ENCODE measurements at regions not wholly inside any gene's neighbourhood (a gene's known extent, or its start where the extent isn't known, plus 50 kb on each side); places are given as distances from the start of the nearest gene placed in this dataset.

DNA sequence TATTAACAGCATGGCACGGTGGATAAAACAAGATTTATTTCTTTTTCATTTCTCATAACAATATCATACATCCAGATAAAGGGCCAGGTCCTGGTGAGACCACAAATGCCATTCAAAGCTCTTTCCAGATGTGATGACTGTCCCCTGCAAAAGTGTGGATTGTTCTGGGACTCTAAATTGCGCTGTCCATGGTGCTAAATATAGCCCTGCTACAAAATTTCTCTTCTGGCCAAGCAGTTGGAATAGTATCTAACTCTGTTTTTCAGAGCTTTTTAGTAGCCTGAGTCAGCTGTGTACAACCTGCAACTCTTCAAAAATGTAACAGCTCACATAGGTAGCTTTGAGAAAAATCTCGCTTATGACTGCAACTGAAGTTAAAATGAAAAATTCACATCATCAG, 115.8 kb downstream of the MANEA start (continued):
- TF ChIP-seq THAP8 (CRISPR knock-in tag; IDR thresholded peaks at IDR 0.05; ENCODE audit: borderline replicate concordance) (no peak), FIP1L1 (IDR thresholded peaks at IDR 0.05; ENCODE audit: borderline replicate concordance, insufficient read depth, low read depth, low read length) (no peak), NCOA2 (CRISPR knock-in tag; IDR thresholded peaks at IDR 0.05) (peak; percentile 28; the same call in 1 of the 2 replicates), ZNF549 (CRISPR knock-in tag; IDR thresholded peaks at IDR 0.05) (no peak), TSC22D2 (CRISPR knock-in tag; IDR thresholded peaks at IDR 0.05; ENCODE audit: borderline replicate concordance) (0 out of 2 replicates have a peak, but pooled peaks have one; percentile 67), POLR2A (IDR thresholded peaks at IDR 0.05; ENCODE audit: insufficient read depth in 1 of 2, low read depth in 2 of 2, low read length in 2 of 2) (no peak), RNF219 (CRISPR knock-in tag; IDR thresholded peaks at IDR 0.05) (no peak), MIER2 (CRISPR knock-in tag; IDR thresholded peaks at IDR 0.05) (peak; percentile 96), CSRNP2 (CRISPR knock-in tag; conservative IDR thresholded peaks at IDR 0.05; ENCODE audit: low read depth) (no peak), TBL1XR1 (IDR thresholded peaks at IDR 0.05; ENCODE audit: borderline replicate concordance, low read length, partially characterized antibody) (no peak), RBAK (CRISPR knock-in tag; IDR thresholded peaks at IDR 0.05) (no peak), TMF1 (CRISPR knock-in tag; IDR thresholded peaks at IDR 0.05; ENCODE audit: low read depth) (no peak), ZFP1 (CRISPR knock-in tag; IDR thresholded peaks at IDR 0.05) (no peak), ZNF589 (CRISPR knock-in tag; conservative IDR thresholded peaks at IDR 0.05) (no peak), ZNF496 (CRISPR knock-in tag; IDR thresholded peaks at IDR 0.05; ENCODE audit: insufficient replicate concordance) (no peak), NFE2L2 (IDR thresholded peaks at IDR 0.05; ENCODE audit: low read length) (no peak), CBX5 (CRISPR knock-in tag; IDR thresholded peaks at IDR 0.05; ENCODE audit: borderline replicate concordance) (no peak), TOE1 (CRISPR knock-in tag; IDR thresholded peaks at IDR 0.05) (no peak), ZNF569 (CRISPR knock-in tag; IDR thresholded peaks at IDR 0.05; ENCODE audit: borderline replicate concordance) (no peak), ZNF792 (CRISPR knock-in tag; IDR thresholded peaks at IDR 0.05) (0 out of 2 replicates have a peak, but pooled peaks have one; percentile 26), ATF7-NPFF (CRISPR knock-in tag; IDR thresholded peaks at IDR 0.05; ENCODE audit: low read depth) (no peak), NR1H2 (CRISPR knock-in tag; IDR thresholded peaks at IDR 0.05; ENCODE audit: borderline replicate concordance, low read depth) (no peak), GTF2F1 (IDR thresholded peaks at IDR 0.05; ENCODE audit: low read length) (no peak), ZFYVE20 (CRISPR knock-in tag; IDR thresholded peaks at IDR 0.05; ENCODE audit: borderline replicate concordance, low read depth) (no peak)
- TF ChIP-seq, protein P1, sequence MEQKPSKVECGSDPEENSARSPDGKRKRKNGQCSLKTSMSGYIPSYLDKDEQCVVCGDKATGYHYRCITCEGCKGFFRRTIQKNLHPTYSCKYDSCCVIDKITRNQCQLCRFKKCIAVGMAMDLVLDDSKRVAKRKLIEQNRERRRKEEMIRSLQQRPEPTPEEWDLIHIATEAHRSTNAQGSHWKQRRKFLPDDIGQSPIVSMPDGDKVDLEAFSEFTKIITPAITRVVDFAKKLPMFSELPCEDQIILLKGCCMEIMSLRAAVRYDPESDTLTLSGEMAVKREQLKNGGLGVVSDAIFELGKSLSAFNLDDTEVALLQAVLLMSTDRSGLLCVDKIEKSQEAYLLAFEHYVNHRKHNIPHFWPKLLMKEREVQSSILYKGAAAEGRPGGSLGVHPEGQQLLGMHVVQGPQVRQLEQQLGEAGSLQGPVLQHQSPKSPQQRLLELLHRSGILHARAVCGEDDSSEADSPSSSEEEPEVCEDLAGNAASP (CRISPR knock-in tag; IDR thresholded peaks at IDR 0.05; ENCODE audit: borderline replicate concordance): 0 out of 2 replicates have a peak, but pooled peaks have one; percentile 23
- TF ChIP-seq, protein P2, sequence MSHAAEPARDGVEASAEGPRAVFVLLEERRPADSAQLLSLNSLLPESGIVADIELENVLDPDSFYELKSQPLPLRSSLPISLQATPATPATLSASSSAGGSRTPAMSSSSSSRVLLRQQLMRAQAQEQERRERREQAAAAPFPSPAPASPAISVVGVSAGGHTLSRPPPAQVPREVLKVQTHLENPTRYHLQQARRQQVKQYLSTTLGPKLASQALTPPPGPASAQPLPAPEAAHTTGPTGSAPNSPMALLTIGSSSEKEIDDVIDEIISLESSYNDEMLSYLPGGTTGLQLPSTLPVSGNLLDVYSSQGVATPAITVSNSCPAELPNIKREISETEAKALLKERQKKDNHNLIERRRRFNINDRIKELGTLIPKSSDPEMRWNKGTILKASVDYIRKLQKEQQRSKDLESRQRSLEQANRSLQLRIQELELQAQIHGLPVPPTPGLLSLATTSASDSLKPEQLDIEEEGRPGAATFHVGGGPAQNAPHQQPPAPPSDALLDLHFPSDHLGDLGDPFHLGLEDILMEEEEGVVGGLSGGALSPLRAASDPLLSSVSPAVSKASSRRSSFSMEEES (CRISPR knock-in tag; IDR thresholded peaks at IDR 0.05): 0 out of 2 replicates have a peak, but pooled peaks have one; percentile 26

Data from HepG2 (cell line).